ENCODE measurements at regions not wholly inside any gene's neighbourhood (a gene's known extent, or its start where the extent isn't known, plus 50 kb on each side); places are given as distances from the start of the nearest gene placed in this dataset.

DNA sequence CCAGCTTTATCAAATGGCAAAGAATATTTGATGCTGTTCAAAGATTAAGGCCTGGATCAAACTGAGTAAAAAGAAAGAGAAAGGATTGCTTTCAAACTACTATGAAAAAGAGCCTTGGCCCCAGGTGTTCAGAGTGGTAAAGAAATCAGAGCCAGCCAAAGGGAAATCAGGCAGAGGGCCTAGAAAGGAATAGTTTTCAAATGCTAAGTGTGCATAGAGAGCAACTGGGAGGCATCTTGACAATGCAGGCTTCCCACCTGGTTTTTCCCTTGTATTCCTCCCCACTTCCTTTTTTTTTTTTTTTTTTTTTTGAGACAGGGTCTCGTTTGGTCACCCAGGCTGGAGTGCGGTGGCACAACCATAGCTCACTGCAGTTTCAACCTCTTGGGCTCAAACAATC, 340.2 kb upstream of the ADAMTS9 start:
- CTCF ChIA-PET: no interaction called here

DNA sequence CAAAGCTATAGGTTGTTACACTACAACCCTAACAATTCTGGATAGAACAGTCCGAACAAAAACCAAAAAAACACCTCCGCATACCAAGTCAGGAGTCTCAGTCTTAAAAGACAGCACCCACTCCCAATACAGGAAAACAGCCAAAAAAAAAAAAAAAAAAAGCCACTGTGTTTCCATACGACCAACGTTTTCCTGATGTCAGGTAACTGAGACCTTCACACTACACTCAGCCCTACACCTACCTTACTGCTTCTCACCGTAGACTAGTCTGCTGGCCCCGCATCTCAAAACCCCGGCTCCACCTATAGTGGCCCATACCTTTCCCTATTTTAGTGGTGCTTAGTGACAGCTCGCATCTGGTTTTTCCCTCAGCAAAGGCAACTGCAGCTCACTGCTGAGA, 339.5 kb upstream of the ADAMTS9 start:
- no peaks in the 10 kb centered on the region for H3K36me3 ChIP-seq (ENCODE audit: control insufficient read depth in 2 of 2, insufficient read depth in 1 of 2, low read length in 2 of 2)
- peaks cover 2% of the 10 kb centered on the region; the same call in 1 of the 2 replicates for H3K4me1 ChIP-seq (ENCODE audit: control insufficient read depth, insufficient read depth, low read length)
- H3K27ac ChIP-seq (ENCODE audit: extremely low read depth, low read depth, low read length): no peak overlapping the region
- CTCF ChIA-PET: interaction anchor here (0.9 kb wide), 1 partner anchor 42 kb away, joined by 3 read pairs; no protein-coding TSS in a partner anchor
- POLR2A ChIA-PET: no interaction called here
- no peak overlapping the region for H3K4me3 ChIP-seq (ENCODE audit: low read depth, low read length)
- no peaks in the 10 kb centered on the region for H3K9me3 ChIP-seq (ENCODE audit: control insufficient read depth, insufficient read depth, low read depth, low read length)
- no peak for TF ChIP-seq ZSCAN23 (tag by site-specific recombination; IDR thresholded peaks at IDR 0.05)
- no peak for TF ChIP-seq ZBTB8A (tag by site-specific recombination; IDR thresholded peaks at IDR 0.05)
- TF ChIP-seq GLI4 (tag by site-specific recombination; IDR thresholded peaks at IDR 0.05): no peak
- TF ChIP-seq ZNF837 (tag by site-specific recombination; IDR thresholded peaks at IDR 0.05): no peak
- TF ChIP-seq ZNF747 (tag by site-specific recombination; IDR thresholded peaks at IDR 0.05): no peak
- TF ChIP-seq, protein P1, sequence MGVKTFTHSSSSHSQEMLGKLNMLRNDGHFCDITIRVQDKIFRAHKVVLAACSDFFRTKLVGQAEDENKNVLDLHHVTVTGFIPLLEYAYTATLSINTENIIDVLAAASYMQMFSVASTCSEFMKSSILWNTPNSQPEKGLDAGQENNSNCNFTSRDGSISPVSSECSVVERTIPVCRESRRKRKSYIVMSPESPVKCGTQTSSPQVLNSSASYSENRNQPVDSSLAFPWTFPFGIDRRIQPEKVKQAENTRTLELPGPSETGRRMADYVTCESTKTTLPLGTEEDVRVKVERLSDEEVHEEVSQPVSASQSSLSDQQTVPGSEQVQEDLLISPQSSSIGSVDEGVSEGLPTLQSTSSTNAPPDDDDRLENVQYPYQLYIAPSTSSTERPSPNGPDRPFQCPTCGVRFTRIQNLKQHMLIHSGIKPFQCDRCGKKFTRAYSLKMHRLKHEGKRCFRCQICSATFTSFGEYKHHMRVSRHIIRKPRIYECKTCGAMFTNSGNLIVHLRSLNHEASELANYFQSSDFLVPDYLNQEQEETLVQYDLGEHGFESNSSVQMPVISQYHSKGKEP (tag by site-specific recombination; IDR thresholded peaks at IDR 0.05): no peak
- TF ChIP-seq, protein P2, sequence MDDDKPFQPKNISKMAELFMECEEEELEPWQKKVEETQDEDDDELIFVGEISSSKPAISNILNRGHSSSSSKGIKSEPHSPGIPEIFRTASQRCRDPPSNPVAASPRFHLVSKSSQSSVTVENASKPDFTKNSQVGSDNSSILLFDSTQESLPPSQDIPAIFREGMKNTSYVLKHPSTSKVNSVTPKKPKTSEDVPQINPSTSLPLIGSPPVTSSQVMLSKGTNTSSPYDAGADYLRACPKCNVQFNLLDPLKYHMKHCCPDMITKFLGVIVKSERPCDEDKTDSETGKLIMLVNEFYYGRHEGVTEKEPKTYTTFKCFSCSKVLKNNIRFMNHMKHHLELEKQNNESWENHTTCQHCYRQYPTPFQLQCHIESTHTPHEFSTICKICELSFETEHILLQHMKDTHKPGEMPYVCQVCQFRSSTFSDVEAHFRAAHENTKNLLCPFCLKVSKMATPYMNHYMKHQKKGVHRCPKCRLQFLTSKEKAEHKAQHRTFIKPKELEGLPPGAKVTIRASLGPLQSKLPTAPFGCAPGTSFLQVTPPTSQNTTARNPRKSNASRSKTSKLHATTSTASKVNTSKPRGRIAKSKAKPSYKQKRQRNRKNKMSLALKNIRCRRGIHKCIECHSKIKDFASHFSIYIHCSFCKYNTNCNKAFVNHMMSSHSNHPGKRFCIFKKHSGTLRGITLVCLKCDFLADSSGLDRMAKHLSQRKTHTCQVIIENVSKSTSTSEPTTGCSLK (tag by site-specific recombination; IDR thresholded peaks at IDR 0.05): no peak
- no peak for TF ChIP-seq TRIM28 (IDR thresholded peaks at IDR 0.05; ENCODE audit: borderline replicate concordance, low read length)
- TF ChIP-seq MZF1 (tag by site-specific recombination; IDR thresholded peaks at IDR 0.05; ENCODE audit: borderline replicate concordance): no peak
- no peak for TF ChIP-seq ZNF768 (tag by site-specific recombination; IDR thresholded peaks at IDR 0.05)
- TF ChIP-seq ZNF610 (tag by site-specific recombination; IDR thresholded peaks at IDR 0.05; ENCODE audit: borderline replicate concordance): no peak
- no peak for TF ChIP-seq EGR2 (tag by site-specific recombination; IDR thresholded peaks at IDR 0.05; ENCODE audit: low read depth)

More for the DNA sequence above, 340.2 kb upstream of the ADAMTS9 start:
- Histone ChIP-seq H3K36me3 (ENCODE audit: control insufficient read depth in 2 of 2, insufficient read depth in 1 of 2, low read length in 2 of 2) (no peaks in the 10 kb centered on the region), H3K9me3 (ENCODE audit: control insufficient read depth, insufficient read depth, low read depth, low read length) (no peaks in the 10 kb centered on the region), H3K4me1 (ENCODE audit: control insufficient read depth, insufficient read depth, low read length) (peaks cover 2% of the 10 kb centered on the region; the same call in 1 of the 2 replicates), H3K27ac (ENCODE audit: extremely low read depth, low read depth, low read length) (no peak overlapping the region), H3K4me3 (ENCODE audit: low read depth, low read length) (no peak overlapping the region)
- POLR2A ChIA-PET: interaction anchor here (0.6 kb wide), 1 partner anchor 222 kb away, joined by 4 read pairs; no protein-coding TSS in a partner anchor
- TF ChIP-seq ZNF529 (tag by site-specific recombination; IDR thresholded peaks at IDR 0.05; ENCODE audit: insufficient replicate concordance) (no peak), ZNF214 (tag by site-specific recombination; IDR thresholded peaks at IDR 0.05; ENCODE audit: borderline replicate concordance) (no peak)

DNA sequence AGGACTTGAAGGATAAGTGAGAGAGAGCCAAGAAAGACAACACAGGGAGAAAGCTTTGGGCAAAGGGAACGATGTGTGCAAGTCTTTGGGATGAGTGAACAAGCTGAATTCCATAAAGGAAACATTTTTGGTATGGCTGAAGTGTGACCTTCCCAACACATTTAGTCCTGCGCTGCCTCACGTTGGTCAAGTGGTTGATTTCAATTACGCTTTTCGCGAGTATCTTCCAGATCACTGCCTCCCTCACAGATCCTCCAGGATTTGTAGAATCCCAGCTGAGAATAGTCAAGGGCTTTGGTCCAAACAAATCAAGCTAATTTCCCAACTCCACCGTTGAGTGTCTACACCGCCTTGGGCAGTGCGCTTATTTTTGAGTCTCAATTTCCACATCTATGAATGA, 338.4 kb upstream of the ADAMTS9 start:
- H3K4me1 ChIP-seq (ENCODE audit: control insufficient read depth, insufficient read depth, low read length): peaks cover 1% of the 10 kb centered on the region; the same call in 1 of the 2 replicates
- H3K4me3 ChIP-seq (ENCODE audit: low read depth, low read length): no peak overlapping the region
- no peaks in the 10 kb centered on the region for H3K36me3 ChIP-seq (ENCODE audit: control insufficient read depth in 2 of 2, insufficient read depth in 1 of 2, low read length in 2 of 2)
- H3K27ac ChIP-seq (ENCODE audit: extremely low read depth, low read depth, low read length): no peak overlapping the region
- H3K9me3 ChIP-seq (ENCODE audit: control insufficient read depth, insufficient read depth, low read depth, low read length): no peaks in the 10 kb centered on the region
- ChIA-PET POLR2A (no interaction called here), CTCF (interaction anchor here (0.9 to 1.4 kb wide), 3 partner anchors 10 to 44 kb away, joined by 3 to 4 read pairs (median 3); no protein-coding TSS in a partner anchor)
- TF ChIP-seq, protein P1 (tag by site-specific recombination; IDR thresholded peaks at IDR 0.05): no peak
- TF ChIP-seq, protein P3, sequence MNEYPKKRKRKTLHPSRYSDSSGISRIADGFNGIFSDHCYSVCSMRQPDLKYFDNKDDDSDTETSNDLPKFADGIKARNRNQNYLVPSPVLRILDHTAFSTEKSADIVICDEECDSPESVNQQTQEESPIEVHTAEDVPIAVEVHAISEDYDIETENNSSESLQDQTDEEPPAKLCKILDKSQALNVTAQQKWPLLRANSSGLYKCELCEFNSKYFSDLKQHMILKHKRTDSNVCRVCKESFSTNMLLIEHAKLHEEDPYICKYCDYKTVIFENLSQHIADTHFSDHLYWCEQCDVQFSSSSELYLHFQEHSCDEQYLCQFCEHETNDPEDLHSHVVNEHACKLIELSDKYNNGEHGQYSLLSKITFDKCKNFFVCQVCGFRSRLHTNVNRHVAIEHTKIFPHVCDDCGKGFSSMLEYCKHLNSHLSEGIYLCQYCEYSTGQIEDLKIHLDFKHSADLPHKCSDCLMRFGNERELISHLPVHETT (tag by site-specific recombination; IDR thresholded peaks at IDR 0.05): no peak
- no peak for TF ChIP-seq KLF9 (tag by site-specific recombination; IDR thresholded peaks at IDR 0.05; ENCODE audit: low read depth)
- TF ChIP-seq, protein P4, sequence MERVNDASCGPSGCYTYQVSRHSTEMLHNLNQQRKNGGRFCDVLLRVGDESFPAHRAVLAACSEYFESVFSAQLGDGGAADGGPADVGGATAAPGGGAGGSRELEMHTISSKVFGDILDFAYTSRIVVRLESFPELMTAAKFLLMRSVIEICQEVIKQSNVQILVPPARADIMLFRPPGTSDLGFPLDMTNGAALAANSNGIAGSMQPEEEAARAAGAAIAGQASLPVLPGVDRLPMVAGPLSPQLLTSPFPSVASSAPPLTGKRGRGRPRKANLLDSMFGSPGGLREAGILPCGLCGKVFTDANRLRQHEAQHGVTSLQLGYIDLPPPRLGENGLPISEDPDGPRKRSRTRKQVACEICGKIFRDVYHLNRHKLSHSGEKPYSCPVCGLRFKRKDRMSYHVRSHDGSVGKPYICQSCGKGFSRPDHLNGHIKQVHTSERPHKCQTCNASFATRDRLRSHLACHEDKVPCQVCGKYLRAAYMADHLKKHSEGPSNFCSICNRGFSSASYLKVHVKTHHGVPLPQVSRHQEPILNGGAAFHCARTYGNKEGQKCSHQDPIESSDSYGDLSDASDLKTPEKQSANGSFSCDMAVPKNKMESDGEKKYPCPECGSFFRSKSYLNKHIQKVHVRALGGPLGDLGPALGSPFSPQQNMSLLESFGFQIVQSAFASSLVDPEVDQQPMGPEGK (tag by site-specific recombination; IDR thresholded peaks at IDR 0.05): no peak
- TF ChIP-seq SALL2 (tag by site-specific recombination; IDR thresholded peaks at IDR 0.05; ENCODE audit: borderline replicate concordance): no peak
- no peak for TF ChIP-seq ZNF555 (tag by site-specific recombination; conservative IDR thresholded peaks at IDR 0.05)
- no peak for TF ChIP-seq ZNF701 (tag by site-specific recombination; IDR thresholded peaks at IDR 0.05)
- TF ChIP-seq, protein P5, sequence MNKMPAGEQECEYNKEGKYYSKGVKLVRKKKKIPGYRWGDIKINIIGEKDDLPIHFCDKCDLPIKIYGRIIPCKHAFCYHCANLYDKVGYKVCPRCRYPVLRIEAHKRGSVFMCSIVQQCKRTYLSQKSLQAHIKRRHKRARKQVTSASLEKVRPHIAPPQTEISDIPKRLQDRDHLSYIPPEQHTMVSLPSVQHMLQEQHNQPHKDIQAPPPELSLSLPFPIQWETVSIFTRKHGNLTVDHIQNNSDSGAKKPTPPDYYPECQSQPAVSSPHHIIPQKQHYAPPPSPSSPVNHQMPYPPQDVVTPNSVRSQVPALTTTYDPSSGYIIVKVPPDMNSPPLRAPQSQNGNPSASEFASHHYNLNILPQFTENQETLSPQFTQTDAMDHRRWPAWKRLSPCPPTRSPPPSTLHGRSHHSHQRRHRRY (tag by site-specific recombination; IDR thresholded peaks at IDR 0.05): no peak

All from HEK293 (cell line).